HG03439 (cell line): ENCODE measurements at regions not wholly inside any gene's neighbourhood (a gene's known extent, or its start where the extent isn't known, plus 50 kb on each side); places are given as distances from the start of the nearest gene placed in this dataset.

Source experiments
- ATAC-seq: cut with Tn5 transposase; IDR thresholded peaks from one replicate; pipeline ENCODE4 v1.9.1; 2021; ENCODE audit warnings: mild to moderate bottlenecking, moderate library complexity; ENCODE audit not compliant: unreplicated experiment

DNA sequence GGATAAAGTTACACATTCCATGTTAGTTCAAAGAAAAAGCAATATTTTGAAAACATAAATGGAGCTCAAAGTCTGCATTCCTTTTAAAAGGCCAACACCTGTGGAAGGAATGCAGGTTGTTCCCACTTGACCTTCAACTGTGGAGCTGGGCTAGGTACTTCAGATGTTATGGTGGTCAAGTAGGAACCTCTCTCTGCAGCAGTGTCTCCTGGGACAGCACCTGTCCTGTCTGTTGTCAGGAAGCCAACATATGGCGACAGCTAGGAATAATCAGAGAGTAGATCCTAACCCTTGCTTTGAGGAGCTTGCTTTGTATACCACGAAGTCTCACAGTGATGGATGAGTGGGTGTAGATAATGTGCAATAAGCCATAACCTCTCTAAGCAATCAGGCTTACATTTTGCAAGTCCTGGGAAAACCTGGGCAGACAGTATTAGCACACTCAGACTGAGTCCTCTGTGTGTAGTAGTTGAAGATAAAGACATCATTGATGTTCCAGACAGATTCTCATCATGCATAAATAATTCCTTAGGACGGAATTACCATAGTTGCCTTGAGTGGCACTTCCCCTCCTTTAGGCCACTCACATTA lies 347.5 kb downstream of the PRL start:
- no peak for ATAC-seq

DNA sequence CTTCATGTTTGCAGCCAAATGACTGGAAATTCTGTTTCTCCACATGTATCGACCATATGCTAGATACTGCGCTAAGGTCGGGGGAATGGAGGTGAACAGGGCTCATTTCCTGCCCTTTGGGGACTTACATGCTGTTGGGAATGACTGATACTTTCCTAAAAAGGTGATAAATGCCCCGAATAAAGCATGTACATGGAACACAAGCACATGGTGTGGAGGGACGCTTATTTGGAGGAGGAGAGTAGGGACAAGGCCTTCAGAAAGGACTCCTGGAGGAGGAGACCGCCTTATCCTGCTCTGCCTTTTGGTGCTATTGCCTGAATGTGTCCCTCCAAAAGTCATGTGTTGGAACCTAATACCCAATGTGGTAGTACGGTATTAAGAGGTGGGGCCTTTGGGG lies 344.5 kb downstream of the PRL start:
- ATAC-seq, result no peak

DNA sequence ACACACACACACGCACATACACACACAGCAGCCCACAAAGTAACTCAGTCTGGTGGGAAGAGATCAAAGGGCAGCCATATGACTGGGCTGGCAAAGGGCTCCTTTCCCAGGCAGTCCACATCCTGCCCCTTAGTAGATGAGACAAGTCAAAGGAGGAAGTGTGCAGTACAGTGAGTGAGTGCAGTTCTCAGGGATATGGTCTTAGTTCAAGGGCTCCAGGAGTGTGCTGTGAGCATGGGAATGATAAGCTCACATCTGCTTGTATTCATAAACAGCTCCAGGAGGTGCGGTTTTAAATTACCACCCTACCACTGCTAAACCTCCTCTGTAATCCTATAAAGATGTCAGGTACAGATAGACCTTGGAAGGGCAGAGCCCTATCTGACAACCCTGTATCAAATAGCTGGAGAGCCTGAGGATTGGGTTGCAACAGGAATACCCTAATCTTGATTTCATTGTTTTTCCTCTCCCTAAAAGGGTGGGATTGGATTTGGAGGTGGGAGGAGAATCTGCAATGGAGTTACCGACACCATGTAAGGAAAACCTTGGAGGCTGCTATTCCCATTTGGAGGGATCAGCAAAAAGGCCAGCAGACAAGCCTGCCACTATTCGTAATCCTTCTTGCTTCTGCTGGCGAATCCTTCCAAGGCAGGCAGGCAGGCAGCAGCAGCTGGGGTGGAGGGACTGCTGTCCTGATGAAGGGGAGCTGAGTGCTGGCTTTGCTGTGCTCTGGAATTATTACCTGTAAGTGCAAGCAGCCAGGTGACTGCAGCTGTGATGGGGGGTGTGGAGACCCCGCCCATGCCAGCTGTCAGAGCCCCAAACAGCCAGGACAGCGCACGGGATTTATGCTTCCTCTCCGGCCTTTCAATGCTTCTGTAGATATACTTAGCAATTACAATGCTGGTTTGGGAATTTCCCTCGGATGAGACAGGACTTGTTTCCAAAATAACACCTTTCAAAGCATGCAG lies 342.7 kb downstream of the PRL start:
- no peak for ATAC-seq

DNA sequence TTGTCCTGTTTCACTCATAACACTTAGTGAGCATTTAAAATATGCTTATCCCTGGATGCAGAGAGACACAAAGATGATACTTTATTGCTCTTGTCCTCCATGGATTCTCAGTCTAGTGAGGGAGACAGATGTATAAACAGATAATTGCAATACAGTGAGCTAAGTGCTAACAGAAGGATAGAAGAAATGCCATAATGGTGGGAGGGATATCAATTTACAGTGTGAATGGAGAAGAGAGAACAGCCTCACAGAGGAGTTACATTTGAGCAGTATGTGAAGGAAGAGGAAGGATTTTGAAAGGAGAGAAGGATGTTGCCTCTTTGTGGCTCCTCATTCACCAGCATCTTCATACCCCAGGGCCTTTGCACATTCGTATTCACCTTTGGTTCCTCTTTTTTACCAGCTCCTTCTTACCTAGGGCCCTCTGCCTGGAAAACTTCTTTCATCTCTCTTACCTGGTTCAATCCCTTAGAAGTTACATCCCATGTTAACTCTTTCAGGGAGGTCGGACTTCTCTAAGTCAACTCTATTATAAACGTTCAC lies 341.7 kb downstream of the PRL start:
- no peak for ATAC-seq

DNA sequence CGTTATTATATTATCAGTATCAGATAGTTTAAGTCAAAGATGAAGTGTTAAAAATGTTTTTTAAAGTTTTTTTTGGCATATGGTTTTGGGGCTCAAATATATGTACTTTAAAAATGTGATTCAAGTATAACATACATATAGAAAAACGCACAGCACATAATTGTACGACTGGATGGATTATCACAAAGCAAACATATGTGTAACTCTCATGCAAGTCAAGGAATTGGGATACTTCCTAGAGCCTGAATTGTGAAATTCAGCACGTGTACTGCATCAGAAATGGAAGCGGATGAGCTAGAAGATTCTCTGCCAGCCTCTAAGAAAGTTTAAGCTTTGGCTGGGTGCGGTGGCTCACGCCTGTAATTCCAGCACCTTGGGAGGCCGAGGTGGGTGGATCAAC lies 340.9 kb downstream of the PRL start:
- ATAC-seq, result no peak

DNA sequence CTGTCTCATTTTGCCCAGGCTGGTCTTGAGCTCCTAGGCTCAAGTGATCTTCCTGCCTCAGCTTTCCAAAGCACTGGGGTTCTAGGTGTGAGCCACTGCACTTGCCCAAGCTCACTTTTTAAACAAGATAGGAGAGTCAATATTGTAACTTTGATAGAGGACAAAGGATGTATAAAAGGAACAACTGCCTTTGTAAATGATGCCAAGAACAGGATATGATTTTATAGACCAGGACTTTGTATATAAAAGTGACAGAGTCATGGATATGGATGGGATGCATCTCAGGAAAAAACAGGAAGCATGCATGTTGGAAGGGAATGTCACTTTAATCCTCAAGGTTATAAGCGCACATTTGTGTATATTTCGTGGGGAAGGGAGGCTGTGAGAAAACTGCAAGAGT lies 338.4 kb downstream of the PRL start:
- no peak for ATAC-seq

DNA sequence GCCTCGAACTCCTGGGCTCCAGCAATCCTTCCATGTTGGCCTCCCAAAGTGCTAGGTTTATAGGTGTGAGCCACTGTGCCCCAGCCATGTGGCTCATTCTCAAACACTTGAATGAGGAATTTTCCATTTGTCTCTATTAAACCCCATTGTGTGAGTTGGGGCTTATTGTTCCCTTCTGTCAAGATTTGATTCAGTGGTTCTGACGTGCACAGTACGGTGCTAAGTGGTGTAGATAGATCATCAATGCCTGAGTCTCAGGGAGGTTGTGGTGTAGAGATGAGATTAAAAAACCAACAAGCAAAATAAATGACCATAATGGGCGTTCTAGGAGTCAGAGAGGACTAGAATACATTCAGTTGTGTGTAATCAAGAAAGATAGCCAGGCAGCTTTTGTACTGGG lies 335.6 kb downstream of the PRL start:
- no peak for ATAC-seq

DNA sequence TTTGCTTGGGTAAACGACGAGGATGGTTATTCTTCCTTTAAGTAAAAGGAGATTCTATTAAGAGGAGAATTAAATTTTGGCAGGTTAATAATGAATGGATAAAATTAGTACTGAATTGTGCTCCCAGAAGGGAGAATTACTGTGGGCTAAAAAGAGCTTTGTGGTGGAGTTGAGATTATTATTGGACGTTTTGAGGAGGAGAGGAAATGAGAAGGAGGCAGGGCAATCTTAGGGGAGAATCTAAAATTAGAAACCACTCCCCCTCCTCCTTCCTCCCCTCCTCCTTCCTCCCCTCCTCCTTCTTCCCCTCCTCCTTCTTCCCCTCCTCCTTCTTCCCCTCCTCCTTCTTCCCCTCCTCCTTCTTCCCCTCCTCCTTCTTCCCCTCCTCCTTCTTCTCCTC lies 331.8 kb downstream of the PRL start:
- ATAC-seq, result no peak

DNA sequence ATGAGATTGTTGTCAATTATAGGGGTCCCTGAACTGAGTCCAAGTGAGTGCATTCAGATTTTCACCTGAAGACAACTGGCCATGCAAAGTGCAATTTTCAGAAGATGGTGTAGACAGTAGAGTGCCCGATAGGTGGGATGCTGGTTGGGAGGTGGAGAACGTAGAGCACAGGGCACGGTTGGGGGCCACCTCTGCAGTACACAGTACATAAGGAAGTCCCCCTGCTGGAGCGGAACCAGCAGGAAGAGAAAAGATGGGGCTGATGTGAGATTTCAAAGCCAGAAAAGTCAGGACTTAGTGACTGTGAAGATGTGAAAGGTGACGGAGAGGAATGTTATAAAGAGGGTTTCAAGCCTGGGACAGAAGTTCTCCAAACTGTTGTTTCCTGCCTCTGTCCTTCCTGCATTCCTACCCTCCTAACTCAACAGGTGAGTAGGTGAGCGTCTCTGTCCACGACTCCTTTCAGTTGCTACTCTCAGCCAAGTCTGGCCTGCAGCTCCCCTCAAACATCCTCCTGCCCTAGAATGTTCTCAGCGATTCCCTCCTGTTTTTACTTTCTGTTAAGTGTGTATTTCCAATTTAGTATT lies 330.8 kb downstream of the PRL start:
- ATAC-seq, result no peak

DNA sequence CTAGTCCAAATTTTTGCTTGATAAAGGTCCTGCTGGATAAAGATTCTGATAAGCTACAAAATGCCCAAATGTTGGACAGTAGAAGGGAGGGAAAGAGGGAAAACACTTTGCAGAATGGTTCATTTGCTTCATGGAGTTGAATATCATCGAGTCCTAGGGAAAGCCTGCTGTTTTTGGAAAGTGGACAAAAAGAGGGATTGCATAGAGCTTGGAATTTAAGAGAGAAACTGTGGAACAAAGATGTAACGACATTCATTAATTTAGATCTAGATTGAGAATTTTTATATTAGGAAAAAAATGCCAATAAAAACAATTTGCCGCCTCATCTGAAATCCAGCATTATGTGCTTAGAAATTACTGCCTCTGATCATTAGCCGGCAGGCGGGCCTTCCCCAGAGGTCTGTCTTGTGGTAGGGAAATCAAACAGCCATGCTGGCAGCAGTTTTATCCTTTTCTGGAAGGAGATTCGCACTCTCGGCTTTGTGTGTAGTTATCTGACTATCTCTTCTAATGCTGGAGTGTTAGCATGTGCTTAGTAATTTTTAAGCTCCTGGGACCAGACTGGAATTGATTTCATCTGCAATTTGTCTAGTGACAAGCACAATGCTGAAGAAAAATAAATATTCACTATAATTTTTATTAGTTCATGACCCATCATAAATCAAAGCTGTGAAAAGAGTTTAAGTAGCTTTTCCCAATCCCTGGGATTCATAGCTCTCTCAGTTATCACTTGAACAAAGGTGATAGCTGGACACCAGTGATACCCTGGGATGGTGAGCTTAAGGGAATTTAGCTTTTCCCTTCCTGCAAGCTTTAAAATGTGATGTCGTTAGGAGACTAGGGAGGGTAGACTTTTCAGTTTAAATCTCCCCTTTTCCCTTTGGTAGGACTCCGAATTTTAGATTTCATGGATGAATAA lies 329.5 kb downstream of the PRL start:
- no peak for ATAC-seq

DNA sequence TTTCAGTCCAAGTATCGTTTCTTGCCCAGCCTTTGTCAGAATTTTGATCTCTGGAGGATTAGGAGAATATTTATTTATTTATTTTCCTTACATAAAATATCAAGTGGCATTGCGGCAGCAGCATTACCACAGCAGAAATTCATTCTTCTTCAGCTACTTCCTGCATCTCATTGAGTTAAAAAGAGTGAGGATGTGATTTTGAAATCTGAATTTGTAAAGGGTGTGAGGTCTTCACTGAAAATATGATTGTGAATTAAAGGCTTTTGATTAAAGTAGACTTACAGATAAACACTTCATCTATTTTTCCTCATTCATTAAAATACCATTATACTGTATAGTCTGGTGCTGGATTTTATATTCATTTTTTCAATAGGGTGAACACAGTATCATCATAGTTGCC lies 328.4 kb downstream of the PRL start:
- no peak for ATAC-seq

DNA sequence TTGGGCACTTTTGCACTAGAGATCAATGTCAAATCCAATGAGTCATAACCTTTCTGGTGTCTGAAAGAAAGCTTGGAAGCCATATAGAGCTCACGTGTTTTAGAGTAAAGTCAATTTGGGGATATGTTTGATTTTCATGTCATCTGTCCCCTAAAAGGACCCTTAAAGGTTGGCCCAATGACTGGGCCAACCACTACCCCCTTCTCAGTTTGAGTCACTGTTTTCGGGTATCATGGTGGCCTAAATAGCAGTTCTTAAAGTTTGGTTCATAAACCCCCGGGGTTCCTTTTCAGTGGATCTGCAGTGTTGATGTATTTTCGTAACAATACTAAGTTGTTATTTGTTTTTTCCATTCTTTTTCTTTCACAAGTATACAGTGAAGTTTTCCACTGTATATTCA lies 327.6 kb downstream of the PRL start:
- no peak for ATAC-seq

DNA sequence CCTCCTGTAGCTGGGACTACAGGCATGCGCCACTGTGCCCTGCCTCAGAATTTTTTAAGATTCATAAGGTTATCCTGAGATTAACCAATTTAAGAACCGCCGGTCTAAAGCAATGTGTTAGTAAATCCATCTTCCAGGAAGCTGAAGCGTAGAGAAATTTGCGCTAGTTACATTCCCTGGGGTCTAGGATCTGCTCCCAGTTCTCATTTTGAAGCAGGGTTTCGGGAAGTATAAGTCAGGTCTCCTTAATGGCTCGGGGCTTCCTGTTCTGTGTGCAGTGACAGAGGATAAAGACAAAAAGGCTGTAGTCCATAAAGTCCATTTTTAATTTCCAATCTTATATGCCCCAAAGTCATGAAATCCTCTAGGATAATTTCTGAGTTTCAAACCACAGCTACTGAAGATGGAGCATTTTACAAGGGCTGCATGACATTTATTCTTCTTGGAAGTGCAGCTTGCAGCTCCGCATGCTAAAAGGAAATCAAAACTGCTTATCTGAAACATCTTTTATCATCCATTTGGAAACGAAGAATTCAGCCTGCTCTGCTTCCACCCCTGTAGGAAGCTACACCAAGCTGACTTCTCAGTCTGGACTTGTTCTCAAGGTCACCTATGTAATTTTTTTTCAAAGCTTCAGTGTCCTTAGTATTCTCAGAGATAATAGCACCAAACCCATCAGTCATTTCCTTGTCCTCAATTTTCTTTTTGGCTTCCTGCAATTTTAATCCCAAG lies 326.1 kb downstream of the PRL start:
- no peak for ATAC-seq

DNA sequence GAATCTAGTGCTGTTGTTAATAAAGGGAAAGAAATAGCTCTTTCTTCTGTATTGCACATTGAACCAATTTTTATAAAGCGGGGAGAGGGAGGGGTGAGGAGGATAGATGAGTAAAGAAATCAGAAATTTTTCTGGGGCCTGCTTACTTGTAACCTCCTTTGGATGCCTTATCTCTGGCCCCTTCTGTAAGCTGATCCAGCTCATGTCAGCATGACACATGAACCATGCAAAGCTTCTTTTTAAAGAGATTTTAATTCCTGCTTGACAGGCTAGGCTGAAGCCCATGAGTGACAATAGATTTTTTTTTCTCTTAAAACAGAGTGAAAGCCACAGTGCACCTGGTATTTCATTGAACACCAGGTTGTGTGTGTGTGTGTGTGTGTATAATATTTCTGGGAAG lies 325.3 kb downstream of the PRL start:
- ATAC-seq, result no peak

DNA sequence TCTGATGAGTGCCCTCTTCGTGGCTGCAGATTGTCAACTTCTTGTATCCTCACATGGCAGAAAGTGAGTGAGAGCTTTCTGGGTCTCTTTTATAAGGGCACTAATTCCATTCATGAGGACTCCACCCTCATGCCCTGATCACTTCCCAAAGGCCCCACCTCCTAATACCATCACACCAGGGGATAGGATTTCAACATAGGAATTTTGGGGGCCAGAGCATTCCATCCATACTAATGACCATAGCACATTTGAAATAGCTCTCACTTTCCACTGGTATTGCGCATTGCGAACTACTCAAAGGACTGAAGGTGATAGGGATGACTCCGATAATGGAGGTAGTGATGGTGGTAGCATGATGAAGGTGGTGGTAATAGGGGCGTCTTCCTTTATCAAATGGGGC lies 324.3 kb downstream of the PRL start:
- ATAC-seq, result no peak

DNA sequence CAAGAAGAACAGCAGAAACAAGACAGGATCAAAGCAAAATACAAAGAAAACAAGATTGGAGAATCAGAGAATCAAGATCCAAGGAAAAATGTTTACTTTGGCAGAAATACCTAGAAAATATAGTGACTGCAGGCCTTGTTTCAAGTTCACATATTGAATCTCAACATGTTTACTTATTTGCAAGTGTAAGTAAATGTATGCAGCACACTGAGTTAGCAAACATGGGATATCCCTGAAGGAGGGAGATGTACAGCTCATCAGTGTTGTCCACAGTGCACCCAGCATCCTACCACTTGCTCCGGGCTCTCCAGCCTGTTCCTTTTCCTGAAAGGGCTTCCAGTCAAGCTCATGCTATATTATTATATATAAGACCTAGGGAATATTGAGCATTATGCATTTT lies 319.5 kb downstream of the PRL start:
- ATAC-seq, result no peak

DNA sequence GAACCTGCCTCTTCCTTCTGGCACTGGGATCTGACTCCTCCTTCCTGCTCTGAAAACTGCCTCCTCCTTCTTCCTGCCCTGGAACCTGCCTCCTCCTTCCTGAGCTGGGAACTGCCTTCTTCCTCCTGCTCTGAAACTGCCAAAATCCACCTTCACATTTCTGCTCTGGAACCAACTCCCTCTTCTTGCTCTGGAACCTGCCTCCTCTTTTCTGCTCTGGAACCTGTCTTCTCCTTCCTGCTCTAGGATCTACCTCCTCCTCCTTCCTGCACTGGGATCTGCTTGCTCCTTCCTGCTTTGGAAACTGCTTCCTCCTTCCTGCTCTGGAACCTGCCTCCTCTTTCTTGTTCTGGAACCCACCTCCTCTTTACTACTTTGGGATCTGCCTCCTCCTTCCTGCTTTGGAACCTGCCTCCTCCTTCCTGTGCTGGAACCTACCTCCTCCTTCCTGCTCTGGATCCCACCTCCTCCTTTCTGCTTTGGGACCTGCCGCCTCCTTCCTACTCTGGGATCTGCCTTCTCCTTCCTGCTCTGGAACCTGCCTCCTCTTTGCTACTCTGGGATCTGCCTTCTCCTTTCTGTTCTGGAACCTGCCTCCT lies 315.5 kb downstream of the PRL start:
- ATAC-seq, result no peak

DNA sequence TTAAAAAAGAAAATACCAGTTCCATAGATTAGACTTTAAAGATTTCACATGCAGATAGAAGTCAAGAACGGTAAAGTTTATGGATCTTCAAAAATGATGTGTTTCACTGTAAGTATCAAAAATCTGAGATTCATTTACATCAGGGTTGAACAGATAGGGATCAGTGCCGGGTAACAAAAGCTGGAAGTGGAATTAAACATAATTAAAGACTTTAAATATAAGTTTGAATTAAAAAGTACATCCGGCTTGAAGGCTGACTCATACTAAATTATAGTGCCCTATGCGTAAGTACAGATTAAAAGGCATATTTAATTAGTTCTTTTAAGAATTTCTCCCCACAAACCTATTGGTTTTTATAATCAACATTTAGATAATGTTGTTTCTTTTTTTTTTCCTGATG lies 312.7 kb downstream of the PRL start:
- no peak for ATAC-seq

DNA sequence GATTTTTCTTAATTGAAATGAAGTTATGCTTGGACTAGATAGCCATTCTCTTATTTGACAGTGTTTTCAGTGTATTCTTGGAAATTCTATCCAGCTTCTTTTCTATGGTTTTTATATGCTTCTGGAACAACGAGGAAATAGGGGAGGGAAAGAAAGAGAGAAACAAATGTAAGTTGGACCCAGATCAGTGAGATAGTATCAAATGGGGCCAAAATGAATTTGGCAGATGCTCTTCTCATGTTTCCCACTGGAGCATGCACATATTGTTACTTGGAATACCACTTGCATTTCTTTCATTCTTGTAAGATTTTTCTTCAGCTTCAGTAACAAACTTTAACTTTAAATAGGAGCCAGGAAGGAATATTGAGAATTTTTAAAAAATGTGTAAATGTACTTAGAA lies 312.3 kb downstream of the PRL start:
- no peak for ATAC-seq

DNA sequence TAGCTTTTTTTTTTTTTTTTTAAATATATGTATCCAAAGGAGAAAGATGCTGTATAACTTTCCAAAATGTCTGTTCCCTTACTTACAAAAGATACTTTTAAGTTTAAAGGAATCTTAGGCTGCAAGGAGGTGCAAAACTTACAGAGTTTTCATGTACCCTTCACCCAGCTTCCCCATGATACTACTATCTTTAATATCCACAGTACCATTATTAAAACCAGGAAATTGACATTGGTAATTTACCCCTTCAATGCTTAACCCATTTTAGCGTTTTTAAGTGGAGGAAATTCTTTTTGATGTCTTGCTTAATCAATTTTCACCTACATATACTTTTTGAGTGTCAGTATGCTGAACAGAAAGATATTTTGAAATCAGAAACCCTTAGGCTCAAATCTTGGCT lies 310.9 kb downstream of the PRL start:
- no peak for ATAC-seq
